ENCODE measurements at regions not wholly inside any gene's neighbourhood (a gene's known extent, or its start where the extent isn't known, plus 50 kb on each side); places are given as distances from the start of the nearest gene placed in this dataset.

DNA sequence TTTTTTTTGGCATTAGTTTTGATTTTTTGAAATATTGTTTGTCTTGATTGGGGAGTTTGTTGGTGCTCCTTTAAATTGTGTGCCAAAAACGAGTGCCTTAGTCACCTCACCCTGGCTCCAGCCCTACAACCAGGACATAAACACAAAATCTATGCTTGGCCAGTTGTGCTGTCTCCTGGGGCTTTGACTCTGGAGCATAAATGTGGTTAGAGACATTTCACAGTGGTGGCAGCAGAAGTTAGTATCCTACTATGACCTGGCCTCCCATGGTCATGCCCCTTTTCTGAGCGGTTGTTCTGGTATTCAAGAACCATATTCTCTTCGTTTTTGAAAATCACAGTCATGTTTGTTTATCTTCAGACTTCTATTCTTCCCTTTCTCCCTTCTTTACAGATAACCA is 70.7 kb upstream of the PSMA6 start:
- in situ Hi-C loops (cut with HindIII; ENCODE audit: low sequenced_read_pairs), result loop anchor here (10.0 kb wide), 1 partner anchor 183 kb away; the partner anchor contains the start of gene NFKBIA

DNA sequence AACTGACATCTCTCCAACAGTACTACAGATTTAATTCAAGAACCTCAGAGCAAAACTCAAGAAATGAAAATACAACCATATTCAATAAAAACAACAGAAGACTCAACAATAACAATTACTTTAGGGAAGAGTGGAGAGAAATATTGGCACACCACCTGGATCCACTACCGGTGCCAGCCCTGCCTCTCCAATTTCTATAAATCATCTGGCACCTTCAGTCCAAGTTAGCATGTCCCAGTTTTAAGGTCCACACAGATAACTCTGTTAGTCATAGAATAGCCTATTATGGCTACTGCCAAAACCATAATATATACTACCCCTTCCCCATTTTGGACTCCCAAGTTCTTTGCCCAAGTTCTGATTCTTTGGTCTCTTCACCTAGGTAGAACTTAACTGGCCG is 69.9 kb upstream of the PSMA6 start:
- in situ Hi-C loops (cut with HindIII; ENCODE audit: low sequenced_read_pairs), result loop anchor here (10.0 kb wide), 1 partner anchor 182 kb away; the partner anchor contains the start of gene NFKBIA

DNA sequence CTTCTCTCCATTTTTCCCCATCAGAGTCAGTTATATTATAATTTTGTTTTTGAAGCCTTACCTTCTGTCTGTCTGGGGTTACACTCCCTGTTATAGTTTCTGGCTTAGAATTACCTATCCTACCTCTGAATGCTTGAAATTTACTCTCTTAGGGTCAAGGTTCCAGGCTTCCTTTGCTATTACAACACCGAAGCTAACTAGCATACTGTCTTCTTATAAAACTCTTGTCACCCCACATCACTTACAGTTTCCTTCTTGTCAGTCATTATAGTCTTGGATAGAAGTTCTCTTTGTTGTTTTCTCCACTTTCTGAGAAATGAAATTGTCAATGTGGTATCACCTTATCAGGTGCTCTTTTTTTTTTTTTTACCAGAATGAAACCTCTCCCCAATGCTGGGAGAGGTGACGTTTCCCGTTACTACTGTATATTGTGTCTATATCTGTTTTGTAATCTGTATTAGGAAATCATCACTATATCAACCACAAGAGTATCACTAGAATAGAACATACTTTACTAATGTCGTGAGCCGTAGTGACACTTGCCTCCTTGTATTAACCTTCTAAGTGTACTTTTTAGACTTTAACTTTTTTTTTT is 69.2 kb upstream of the PSMA6 start:
- in situ Hi-C loops (cut with HindIII; ENCODE audit: low sequenced_read_pairs), result loop anchor here (10.0 kb wide), 1 partner anchor 182 kb away; the partner anchor contains the start of gene NFKBIA

DNA sequence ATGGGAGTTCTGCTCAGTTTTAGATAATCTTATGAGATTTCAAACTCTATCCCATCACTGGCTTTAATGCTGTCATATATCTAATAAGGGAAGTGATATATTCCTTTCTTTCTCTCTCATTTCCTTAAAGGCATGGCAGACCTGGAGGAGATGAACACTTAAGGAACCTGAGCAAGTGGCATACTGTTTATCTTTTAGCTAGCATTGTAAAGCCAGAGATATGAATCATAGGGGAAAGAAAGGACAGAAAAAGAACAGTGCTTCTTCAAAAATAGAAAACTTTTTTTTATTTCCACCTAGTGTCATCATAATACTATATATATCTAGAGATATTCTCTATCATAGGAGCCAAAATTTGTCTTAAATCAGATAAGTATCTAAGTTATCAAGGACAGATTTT is 68.3 kb upstream of the PSMA6 start:
- in situ Hi-C loops (cut with HindIII; ENCODE audit: low sequenced_read_pairs), result loop anchor here (10.0 kb wide), 1 partner anchor 181 kb away; the partner anchor contains the start of gene NFKBIA

DNA sequence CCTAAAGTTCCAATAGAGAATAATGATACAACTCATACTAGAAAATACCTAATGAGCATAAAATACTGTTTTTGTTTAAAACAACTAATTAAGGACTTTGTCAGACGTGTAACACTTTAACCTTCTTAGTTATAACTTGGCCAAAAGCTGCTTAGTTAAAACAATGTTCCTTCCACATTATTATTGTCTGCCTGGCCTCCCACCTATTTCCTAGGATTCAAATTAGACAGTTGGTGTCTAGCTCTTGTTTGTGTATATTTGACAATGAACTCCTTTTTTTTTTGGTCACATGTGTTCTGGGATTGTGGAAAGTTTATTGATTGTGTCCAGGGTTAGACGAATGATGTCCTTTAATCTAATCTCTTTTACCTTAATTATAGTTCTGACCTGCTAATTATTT is 67.6 kb upstream of the PSMA6 start:
- in situ Hi-C loops (cut with HindIII; ENCODE audit: low sequenced_read_pairs), result loop anchor here (10.0 kb wide), 1 partner anchor 180 kb away; the partner anchor contains the start of gene NFKBIA

DNA sequence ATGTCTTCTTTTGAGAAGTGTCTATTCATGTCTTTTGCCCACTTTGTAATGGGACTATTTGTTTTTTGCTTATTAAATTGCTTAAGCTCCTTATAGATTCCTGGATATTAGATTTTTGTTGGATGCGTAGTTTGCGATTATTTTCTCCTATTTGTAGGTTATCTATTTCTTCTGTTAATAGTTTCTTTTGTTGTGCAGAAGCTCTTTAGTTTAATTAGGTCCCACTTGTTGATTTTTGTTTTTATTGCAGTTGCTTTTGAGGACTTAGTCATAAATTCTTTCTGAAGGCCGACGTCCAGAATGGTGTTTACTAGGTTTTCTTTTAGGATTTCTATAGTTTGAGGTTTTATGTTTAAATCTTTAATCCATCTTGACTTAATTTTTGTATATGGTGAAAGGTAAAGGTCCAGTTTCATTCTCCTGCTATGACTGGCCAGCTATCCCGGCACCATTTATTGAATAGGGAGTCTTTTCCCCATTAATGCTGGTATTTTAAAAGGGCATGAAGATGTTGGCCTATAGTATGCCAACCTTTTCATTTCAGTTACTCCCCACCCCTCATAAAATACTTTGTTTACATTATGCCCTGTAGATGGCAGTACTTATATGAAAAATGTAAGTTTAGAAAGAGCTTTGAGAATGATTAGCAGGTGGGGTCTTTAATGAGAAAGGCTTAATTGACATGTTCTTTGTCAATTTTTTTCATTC is 62.9 kb upstream of the PSMA6 start:
- in situ Hi-C loops (cut with HindIII; ENCODE audit: low sequenced_read_pairs), result loop anchor here (10.0 kb wide), 1 partner anchor 176 kb away; the partner anchor contains the start of gene NFKBIA

DNA sequence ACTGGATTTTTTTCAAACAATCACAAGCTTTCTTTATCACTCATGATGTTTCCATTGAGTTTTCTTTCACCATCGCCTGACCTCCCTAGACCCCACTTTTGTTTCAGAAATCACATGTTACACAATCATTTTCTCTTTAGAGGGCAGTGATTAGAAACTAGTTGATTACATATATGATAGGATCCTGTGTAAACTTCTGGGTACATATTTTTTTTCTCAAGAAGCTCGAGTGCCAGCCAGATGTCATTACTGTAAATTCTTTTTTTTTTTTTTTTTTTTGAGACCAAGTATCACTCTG is 62.4 kb upstream of the PSMA6 start:
- in situ Hi-C loops (cut with HindIII; ENCODE audit: low sequenced_read_pairs), result loop anchor here (10.0 kb wide), 1 partner anchor 175 kb away; the partner anchor contains the start of gene NFKBIA

DNA sequence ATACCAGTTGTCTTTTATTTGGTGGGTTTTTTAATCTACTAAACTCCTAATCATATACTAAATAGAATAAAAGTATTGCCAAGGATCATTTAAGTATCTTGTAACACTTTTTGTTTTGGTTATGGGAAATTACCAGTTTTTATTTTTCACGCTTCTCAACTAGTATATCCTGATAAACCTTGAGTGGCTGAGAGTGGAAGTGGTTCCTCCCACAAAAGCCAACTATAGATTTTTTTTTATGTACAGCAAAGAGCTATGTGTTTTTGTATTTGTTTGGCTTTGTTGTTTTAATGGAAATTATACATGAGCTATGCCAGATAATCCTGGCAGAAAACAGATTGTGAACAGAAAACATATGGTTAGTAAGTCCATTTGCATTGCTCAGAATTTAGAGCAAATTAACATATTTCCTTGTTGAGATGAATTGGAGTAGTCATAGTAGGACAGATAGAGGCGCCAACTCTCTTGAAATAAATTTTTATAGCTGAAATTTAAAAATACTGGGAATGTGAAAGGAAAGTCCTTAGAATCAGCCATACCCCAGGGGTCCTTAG is 60.9 kb upstream of the PSMA6 start:
- in situ Hi-C loops (cut with HindIII; ENCODE audit: low sequenced_read_pairs), result no loop called here

DNA sequence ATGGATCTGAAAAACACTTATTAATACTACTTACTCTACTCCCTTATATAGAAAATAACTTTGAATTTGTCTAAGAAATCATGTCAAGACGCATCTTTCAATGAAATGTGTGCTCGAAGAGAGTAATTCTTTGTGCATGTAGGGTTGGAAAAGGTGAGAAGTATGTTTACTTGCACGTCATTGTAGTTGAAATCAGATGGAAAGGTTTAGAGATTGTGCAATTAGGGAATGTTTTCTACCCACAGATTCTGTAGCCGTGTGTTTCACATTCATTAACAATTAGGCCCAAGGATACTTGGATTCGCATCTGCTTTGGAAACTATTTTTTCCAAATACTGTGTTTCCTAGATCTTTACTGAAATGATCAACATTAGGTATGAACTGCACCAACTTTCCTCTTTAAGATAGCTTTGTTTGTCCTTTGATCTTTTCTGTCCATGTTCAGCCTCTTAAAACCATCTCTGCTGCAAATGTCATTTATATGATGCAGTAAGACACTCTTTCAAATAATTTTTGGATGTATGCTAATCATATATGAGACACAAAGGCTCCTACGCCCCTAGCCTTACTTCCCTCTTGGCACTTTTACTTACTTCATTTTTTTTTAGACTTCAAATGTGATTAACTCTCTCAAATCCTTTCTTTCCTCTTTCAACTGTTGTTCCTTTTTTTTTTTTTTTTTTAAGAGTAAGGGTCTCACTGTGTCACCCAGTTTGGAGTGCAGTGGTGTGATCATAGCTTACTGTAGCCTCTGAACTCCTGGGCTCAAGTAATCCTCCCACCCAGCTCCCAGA is 58.0 kb upstream of the PSMA6 start:
- in situ Hi-C loops (cut with HindIII; ENCODE audit: low sequenced_read_pairs), result no loop called here

DNA sequence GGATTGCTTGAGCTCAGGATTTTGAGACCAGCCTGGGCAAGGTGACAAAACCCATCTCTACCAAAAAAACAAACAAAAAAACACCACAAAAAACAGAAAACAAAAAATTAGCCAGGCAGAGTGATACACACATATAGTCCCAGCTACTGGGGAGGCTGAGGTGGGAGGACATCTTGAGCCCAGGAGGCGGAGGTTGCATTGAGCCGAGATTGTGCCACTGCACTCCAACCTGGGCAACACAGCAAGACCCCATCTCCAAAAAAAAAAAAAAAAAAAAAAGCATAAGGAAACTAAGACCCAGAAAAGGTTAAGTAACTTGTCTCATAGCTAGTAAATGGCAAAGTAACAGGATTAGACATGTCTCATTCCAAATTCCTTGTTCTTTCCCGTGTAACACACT is 56.3 kb upstream of the PSMA6 start:
- in situ Hi-C loops (cut with HindIII; ENCODE audit: low sequenced_read_pairs), result no loop called here

DNA sequence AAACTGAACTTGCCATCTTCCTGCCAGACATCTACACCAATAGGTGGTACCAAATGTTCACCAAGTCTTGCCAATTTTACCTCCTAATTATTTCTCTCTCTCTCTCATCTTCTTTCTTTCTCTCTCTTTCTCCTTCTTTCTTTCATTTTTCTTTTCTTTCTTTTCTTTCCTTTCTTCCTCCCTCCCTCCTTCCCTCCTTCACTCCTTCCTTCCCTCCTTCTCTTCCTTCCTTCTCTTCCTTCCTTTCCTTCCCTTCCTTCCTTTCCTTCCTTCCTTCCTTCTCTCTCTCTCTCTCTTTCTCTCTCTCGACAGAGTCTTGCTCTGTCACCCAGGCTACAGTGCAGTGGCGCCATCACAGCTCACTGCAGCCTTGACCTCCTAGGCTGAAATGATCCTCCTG is 55.4 kb upstream of the PSMA6 start:
- in situ Hi-C loops (cut with HindIII; ENCODE audit: low sequenced_read_pairs), result no loop called here

DNA sequence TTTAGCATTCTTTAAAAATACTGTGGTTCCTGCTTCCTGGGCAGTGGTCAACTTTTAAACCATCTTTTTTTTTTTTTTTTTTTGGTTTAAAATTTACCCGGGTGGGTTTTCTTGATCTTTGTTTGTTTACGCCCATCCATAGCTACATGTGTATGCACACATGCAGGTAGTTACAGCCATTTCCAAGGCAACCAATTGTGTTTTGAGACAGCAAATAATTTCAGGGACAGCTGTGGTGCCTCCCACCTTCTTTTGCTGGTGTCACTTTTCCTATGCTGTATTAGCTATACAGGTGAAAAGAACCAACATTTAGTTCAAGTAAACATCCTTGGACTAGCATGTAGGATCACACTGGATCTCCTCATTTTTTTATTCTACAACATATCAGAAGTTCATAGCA is 52.0 kb upstream of the PSMA6 start:
- in situ Hi-C loops (cut with HindIII; ENCODE audit: low sequenced_read_pairs), result no loop called here
